A673 (cell line): ENCODE measurements at regions not wholly inside any gene's neighbourhood (a gene's known extent, or its start where the extent isn't known, plus 50 kb on each side); places are given as distances from the start of the nearest gene placed in this dataset.

ENCODE experiments used
- CTCF ChIP-seq: fragments of 300-800, 200-600 bp; sonication (generic); conservative IDR thresholded peaks from 2 replicates; pipeline ENCODE4 v1.5.1; 2017; ENCODE audit warnings: low read depth, mild to moderate bottlenecking, antibody characterized with exemption, low read length, moderate library complexity, mixed read lengths
- EZH2 ChIP-seq: fragments of 200-600 bp; sonication (generic); IDR thresholded peaks from 2 replicates; pipeline ENCODE4 v1.6.1; 2017; ENCODE audit warnings: borderline replicate concordance, low read depth, mild to moderate bottlenecking, mixed read lengths, antibody characterized with exemption, low read length; ENCODE audit not compliant: poor library complexity, severe bottlenecking

- TF ChIP-seq EZH2 (no peak), CTCF (no peak)
Observed at GRCh38 chr12:19642345-19642744, 203.1 kb downstream of the AEBP2 start.
